SK-N-DZ (cell line): ENCODE measurements at regions not wholly inside any gene's neighbourhood (a gene's known extent, or its start where the extent isn't known, plus 50 kb on each side); places are given as distances from the start of the nearest gene placed in this dataset.
"Not testable (repeated sequence)": the region's sequence is repeated elsewhere in the genome, so short reads cannot be mapped to it uniquely, and the experiment has no call there.

Source experiments
- DNase-seq: peaks from one replicate; pipeline ENCODE4 v3.0.0-alpha.2; 2015; ENCODE audit warnings: low spot score

DNA sequence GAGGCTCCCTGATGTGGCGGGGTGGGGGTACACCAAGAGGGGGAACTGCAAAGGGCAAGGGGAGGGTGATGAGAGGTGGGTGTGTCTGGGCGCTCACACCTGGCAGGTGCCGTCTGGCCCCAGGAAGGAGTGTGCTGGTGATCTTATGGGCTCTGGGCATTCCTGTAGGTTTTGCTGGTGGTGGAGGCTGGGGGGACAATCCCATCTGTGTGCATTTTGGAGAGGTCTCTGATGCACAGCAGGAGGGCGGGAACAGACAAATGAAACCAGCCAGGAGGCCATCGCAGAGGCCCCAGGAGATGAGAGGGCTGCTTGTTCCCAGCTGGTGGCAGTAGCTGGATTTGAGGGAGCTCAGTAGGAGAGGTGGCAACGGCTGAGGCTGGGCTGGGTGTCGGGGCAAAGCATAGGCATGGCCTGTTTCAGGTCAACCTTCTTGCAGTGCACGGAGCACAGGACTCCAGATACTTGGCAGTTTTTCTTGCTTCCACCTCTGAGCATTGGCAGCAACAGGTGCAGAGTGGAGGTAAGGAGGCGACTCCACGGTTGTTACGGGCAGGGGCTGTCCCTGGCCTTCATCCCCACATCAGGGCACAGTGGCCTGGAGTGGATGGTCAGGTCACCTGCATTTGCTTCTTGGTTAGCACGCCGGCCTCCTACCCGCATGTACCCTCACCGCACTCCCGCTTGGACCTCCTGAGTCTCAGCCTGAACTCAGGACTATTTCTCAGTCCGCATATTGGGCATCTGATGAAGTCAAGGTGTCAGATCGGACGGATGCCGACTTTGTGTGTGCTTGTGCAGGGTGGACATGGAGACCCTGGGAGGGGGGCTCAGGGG is 194.2 kb upstream of the HDAC4 start:
- no peak for DNase-seq

DNA sequence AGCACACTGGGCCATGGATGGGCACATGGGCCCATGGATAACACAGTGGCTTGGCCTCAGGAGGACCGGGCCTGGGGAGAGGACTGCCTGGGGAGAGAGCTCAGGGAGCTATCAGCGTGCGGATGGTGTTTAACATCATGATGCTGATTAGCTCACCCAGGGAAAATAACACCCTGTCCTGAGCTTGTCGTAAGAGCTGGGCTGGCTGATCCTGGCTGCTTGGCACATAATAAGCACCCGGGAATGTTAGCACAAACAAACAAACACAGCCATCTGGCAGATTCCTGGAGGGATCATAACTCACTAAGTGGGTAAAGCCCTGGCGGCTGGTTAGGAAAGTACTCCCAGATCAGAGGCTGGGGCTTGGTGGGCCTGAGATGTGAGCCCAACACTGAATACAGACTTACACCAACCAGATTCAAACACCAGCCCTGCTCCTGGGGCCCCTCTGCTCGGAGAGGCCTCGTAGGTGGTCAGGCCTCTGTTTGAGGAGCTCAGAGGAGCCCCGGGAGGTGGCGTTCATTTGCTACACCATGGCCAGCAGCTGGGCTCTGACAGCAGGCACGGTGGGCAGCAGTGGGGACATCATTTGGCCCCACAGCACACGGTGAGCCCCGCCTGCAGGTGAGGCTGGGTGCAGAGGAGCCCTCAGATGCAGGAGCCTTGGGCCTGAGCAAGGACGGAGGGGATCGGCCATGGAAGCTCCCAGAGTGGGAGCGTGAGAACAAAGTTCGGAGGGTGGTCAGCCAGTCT is 193.4 kb upstream of the HDAC4 start:
- no peak for DNase-seq

- DNase-seq = no peak
Observed at GRCh38 chr2:239593455-239593854, 192.6 kb upstream of the HDAC4 start.

- DNase-seq = not testable (repeated sequence)
Observed at GRCh38 chr2:239592629-239593290, 191.9 kb upstream of the HDAC4 start.

DNA sequence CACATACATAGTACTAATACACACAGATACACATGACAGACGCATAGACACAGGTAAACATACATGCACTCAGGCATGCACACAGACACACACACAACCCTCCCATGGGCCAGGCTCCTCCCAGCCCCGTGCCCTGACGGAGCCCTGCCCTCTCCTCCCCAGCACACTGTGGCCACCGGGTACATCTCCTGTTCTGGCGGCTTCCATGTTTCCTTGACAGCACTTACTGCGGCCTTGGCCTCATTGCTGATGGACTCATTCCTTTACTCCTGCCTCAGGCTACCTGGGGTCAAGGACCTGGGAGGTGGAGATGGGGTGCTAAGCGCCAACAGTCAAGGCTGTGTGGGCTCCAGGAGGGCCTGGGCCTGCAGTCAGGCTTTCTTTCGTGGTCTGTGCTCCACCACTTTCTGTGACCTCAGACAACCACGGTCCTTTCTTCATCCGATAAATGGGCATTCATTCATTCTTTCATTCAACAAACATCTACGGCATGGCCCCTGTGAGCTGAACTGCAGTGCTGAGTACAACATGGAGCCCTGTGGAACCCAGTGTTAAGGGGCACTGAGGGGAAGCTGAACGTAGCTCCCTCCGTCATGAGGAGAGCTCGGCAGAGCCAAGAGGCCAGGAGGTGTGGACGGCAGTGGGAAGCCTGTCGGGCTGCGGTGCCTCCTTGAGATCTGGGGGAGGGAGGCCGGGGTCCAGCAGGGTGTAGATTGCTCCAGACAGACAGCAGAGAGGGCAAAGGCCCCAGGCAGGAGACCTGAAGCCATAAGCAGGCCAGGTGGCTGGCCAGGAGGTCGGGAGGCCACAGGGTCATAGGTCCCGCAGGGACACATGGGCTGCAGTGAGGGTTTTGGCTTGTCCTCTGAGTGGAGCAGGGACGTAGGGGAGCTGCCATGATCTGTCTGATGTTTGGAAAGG is 190.4 kb upstream of the HDAC4 start:
- no peak for DNase-seq

DNA sequence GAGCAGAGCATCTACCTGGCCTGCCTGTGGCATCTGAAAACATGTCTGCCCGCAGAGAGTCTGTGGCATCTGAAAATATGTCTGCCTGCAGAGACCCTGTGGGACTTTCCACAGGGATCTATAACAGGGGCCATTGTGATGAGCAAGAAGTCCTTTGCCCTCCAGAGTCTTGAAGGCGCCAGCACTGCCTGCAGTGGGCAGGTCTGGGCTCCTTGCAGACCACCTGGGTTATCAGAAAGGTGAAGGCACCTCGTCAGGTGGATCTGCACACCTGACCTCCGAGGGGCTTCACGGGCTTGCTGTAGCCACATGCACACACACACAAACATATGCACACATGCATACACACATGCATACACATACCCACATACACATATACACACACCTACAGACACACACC is 189.5 kb upstream of the HDAC4 start:
- no peak for DNase-seq

GRCh38 chr2:239589833-239590232 is 189.0 kb upstream of the HDAC4 start:
- DNase-seq = no peak

DNA sequence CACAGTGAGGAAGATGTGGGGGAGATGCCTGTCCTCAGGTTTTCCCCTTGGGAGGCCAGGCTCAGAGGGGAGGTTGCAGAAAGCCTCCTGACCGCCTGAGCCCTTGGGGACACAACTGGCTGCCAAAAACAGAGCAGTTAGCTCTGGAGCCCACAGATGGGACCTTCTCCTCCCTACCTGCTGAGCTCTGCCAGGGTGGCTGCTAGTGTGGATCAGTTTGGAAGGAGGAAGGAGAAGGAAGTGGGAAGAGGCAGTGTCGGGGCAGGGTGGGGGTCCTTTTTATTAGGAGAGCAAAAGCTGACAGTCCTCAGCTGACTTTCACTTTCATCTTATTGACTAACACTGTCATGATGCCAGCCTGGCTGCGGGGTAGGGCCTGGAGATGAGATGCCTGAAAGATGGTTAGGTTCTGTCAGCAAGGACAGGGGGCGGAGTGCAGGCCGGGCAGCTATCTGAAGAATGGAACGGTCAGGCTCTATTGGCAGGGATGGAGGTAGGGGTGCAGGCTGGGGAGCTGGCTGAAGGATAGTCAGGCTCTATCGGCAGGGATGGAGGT is 188.5 kb upstream of the HDAC4 start:
- no peak for DNase-seq

GRCh38 chr2:239588451-239589269 is 187.8 kb upstream of the HDAC4 start:
- DNase-seq = no peak

DNA sequence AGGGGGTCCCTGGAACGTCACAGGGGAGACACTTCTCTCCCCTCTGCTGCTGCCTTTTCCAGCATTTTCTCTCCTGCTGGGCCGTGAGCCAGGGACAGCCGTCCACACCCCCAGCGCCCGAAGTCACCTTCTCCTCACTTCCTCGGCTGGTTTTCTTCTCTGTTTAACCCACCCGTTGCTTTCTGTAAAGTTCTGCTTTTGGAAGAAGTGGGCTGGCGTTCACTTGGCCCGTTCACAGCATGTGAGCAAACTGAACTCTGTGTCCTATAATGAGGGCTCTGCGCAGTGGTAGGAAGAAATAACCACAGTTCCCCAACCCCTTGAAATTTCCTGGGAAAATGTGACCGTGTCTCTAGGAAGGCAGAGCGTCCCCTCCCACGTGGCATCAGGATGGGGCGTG is 187.0 kb upstream of the HDAC4 start:
- DNase-seq = no peak

- DNase-seq = no peak
Observed at GRCh38 chr2:239587311-239587731, 186.5 kb upstream of the HDAC4 start.

- peak; percentile 63 for DNase-seq
Observed at GRCh38 chr2:239586651-239587310, 186.0 kb upstream of the HDAC4 start.

DNA sequence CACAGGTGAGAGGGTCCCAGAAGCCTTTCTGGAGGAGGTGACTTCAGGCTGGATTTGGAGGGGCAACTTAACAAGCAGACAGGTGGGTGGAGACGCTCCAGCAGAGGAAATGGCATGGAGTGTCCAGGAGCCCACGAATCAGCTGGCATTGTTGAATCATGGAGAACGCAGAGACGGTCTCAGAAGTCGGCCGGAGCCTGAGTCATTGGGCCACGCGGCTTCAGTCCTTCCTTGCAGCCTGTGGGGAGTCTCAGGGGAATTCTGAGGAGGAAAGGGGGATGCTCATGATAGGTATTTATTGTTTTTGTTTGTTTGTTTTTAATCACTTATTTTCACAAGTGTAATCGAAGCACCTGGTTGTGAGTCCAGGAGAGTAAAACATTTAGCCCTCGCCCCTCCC is 184.6 kb upstream of the HDAC4 start:
- DNase-seq = no peak

GRCh38 chr2:239584986-239585385 is 184.2 kb upstream of the HDAC4 start:
- no peak for DNase-seq

DNA sequence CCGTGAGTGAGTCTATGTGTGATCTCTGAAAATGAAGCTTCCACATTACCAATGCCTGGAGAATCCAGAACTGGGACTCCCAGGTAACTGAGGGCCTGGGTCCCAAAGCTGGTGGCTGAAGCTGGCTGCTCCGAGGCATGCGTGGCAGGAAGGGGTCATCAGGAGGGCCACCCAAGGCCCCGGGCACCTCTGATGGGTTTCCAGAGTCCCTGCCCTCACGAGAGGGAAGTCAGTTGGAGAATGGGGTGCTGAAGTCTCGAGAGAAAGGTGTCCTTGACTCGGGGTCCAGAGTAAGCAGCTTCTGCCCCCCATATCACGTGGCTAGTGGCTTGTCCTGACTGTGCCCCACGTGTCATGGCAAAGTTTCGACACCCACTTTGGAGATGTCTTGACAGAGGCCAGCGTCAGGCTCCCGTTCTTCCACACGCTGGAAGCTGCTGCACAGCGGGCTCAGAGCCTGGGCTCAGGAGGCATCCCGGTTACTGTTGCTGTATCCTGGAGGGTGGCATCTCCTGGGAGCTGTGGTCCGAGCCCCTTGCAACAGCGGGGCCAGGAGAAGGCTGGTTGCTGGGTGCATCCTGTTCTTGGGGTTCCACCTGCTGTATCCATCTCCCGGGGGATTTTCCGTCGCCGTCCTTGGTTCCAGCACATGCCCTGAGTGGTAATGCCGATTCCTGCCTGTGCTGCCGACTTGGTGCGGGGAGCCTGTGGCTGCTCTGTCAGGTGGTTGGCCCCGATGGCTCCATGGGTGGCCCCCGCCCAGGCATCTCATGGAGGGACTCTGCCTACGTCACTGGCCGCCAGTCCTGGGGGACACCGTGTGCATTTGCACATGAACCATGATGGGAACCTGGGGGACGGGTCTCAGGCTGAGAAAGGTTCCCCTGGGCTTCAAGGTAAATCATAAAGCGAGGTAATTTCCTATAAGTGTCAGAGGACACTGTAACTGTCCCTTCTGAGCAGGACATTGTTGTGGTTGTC is 183.3 kb upstream of the HDAC4 start:
- DNase-seq = no peak

DNA sequence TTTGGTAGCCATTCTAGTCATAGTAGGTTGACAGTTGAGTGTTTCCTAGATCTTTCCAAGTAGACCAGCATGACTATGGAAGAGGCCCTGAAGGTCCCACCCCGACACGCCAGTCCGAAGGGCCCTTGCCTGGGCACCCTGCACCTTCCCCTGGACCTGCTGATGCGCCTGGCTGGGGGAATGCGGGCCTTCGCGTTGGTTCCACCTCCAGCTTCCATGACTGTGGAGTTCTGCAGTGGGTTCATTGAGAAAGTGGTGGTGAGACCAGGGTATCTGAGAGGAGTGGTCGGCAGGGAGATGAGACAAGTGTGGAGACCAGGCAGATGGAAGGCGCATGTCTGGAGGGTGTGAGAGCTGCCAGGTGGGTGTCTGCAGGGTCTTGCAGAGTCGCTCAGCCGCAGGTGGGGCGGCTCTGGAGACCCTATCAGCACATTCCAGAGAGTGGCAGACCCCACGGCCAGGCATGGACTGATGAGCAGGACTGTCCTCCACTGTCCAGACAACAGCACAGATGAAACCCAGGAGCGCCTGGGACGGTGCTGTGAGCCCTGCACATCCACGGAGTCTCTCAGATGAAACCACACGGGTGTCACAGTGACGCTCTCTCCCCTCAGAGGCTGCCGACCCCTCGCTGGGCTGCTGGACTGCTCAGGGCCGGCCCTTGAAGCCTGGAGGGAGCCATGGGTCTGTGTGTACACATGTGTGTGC is 182.5 kb upstream of the HDAC4 start:
- no peak for DNase-seq

DNA sequence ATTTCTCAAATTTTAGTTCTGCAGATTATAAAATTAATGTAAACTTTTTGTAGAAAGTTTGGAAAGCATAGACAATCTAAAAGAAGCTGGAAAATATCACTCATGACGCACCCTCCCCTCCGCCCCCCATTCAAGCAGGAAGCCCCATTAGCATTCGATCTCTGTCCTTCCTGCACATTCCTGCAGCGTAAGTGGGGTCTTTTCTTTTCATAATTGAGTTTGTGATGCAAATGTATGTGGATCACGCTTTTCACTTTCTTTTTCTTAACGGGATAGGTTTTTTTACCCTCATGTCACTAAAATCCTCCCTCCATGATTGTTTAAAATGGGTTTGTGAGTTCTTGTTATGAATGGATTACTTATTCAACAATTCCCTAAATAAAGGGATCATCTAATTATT is 181.7 kb upstream of the HDAC4 start:
- no peak for DNase-seq
